Fibroblast of pulmonary artery (primary cell): ENCODE measurements at regions not wholly inside any gene's neighbourhood (a gene's known extent, or its start where the extent isn't known, plus 50 kb on each side); places are given as distances from the start of the nearest gene placed in this dataset.

Experiments
- DNase-seq: peaks from one replicate; pipeline ENCODE4 v3.0.0-alpha.2; 2010; ENCODE audit warnings: low read depth
- H3K4me3 ChIP-seq: replicated peaks from 2 replicates; pipeline ENCODE4 v1.5.1; 2011; ENCODE audit warnings: low read depth, mild to moderate bottlenecking, control low read depth, low read length, moderate library complexity
- CTCF ChIP-seq: IDR thresholded peaks from 2 replicates; pipeline ENCODE4 v1.5.1; 2011; ENCODE audit warnings: mild to moderate bottlenecking, control low read depth, low read length, inconsistent platforms; ENCODE audit errors: missing control alignments

GRCh38 chr10:4025339-4025738 is 240.3 kb upstream of the KLF6 start:
- TF ChIP-seq CTCF: no peak
- no peak for DNase-seq
- no peak overlapping the region for H3K4me3 ChIP-seq

- no peak for TF ChIP-seq CTCF
- peak; percentile 25 for DNase-seq
- H3K4me3 ChIP-seq: no peak overlapping the region
Observed at GRCh38 chr10:4024516-4025245, 239.7 kb upstream of the KLF6 start.

- no peak for TF ChIP-seq CTCF
- no peak overlapping the region for H3K4me3 ChIP-seq
- no peak for DNase-seq
Observed at GRCh38 chr10:4024027-4024426, 239.0 kb upstream of the KLF6 start.

GRCh38 chr10:4022473-4022872 is 237.5 kb upstream of the KLF6 start:
- DNase-seq: no peak
- TF ChIP-seq CTCF: no peak
- H3K4me3 ChIP-seq: no peak overlapping the region

GRCh38 chr10:4020631-4021030 is 235.6 kb upstream of the KLF6 start:
- no peak for TF ChIP-seq CTCF
- DNase-seq: no peak
- H3K4me3 ChIP-seq: no peak overlapping the region

GRCh38 chr10:4018054-4018511 is 233.1 kb upstream of the KLF6 start:
- no peak for TF ChIP-seq CTCF
- DNase-seq: no peak
- H3K4me3 ChIP-seq: no peak overlapping the region

- H3K4me3 ChIP-seq: no peak overlapping the region
- DNase-seq: no peak
- TF ChIP-seq CTCF: no peak
Observed at GRCh38 chr10:4017336-4017735, 232.3 kb upstream of the KLF6 start.
